ENCODE measurements at regions not wholly inside any gene's neighbourhood (a gene's known extent, or its start where the extent isn't known, plus 50 kb on each side); places are given as distances from the start of the nearest gene placed in this dataset.

DNA sequence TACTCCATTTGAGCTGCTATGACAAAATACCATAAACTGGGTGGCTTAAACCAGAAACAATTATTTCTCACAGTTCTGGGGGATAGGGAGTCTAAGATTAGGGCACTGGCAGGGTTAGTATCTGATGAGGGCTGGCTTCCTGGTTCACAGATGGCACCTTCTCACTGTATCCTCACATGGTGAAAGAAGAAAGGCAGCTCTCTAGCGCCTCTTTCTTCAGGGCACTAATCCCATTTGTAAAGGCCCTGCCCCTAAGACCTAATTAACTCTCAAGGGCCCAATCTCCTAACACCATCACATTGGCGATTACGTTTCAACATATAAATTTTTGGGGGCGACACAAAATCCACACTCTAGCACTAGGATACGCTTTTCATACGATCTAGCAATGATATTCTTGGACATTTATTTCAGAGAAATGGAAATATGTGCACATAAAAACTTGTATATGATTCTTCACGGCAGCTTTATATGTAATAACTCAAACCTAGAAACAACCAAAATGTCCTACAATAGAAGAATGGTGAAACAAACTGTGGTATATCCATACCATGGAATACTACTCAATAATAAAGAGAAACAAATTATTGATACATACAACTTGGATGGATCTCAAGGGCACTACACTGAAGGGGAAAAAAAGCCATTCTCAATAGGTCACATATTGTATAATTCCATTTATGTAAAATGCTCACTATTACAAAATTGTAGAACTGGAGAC, 111.0 kb downstream of the BCL2L11 start:
- no peak for TF ChIP-seq POLR2A (IDR thresholded peaks at IDR 0.05; ENCODE audit: low read depth, low read length)
- no peak for TF ChIP-seq POLR2AphosphoS5 (IDR thresholded peaks at IDR 0.05; ENCODE audit: low read depth, low read length)

Data from GM12891 (cell line).